ENCODE measurements at regions not wholly inside any gene's neighbourhood (a gene's known extent, or its start where the extent isn't known, plus 50 kb on each side); places are given as distances from the start of the nearest gene placed in this dataset.
A peak's percentile ranks its signal among the peaks of the same experiment; 100 is the strongest.

GRCh38 chr10:130484468-130485180 lies 348.4 kb downstream of the GLRX3 start:
- Histone ChIP-seq H3K9me3 (no peaks in the 10 kb centered on the region), H3K27me3 (no peaks in the 10 kb centered on the region), H3K27ac (no peak overlapping the region), H3K4me1 (no peaks in the 10 kb centered on the region), H3K36me3 (no peaks in the 10 kb centered on the region), H3K4me3 (no peak overlapping the region)
- DNase-seq: no peak
- TF ChIP-seq POLR2A (IDR thresholded peaks at IDR 0.05) (no peak), CTCF (IDR thresholded peaks at IDR 0.05) (no peak)

- Histone ChIP-seq H3K4me3 (no peak overlapping the region), H3K27me3 (no peaks in the 10 kb centered on the region), H3K36me3 (no peaks in the 10 kb centered on the region), H3K4me1 (no peaks in the 10 kb centered on the region), H3K27ac (no peak overlapping the region), H3K9me3 (no peaks in the 10 kb centered on the region)
- DNase-seq: peak in 1 of 3 donors; percentile 29
- TF ChIP-seq POLR2A (IDR thresholded peaks at IDR 0.05): no peak
Observed at GRCh38 chr10:130485236-130485957, 349.2 kb downstream of the GLRX3 start.

GRCh38 chr10:130485958-130486895 lies 350.0 kb downstream of the GLRX3 start:
- H3K27me3 ChIP-seq: no peaks in the 10 kb centered on the region
- TF ChIP-seq POLR2A (IDR thresholded peaks at IDR 0.05) (no peak), CTCF (IDR thresholded peaks at IDR 0.05) (no peak)
- no peaks in the 10 kb centered on the region for H3K36me3 ChIP-seq
- H3K27ac ChIP-seq: no peak overlapping the region
- no peaks in the 10 kb centered on the region for H3K9me3 ChIP-seq
- peak in 1 of 3 donors; percentile 22 for DNase-seq
- no peaks in the 10 kb centered on the region for H3K4me1 ChIP-seq
- H3K4me3 ChIP-seq: no peak overlapping the region

GRCh38 chr10:130486906-130487305 lies 350.7 kb downstream of the GLRX3 start:
- no peaks in the 10 kb centered on the region for H3K36me3 ChIP-seq
- no peak overlapping the region for H3K27ac ChIP-seq
- no peak for DNase-seq
- H3K4me3 ChIP-seq: no peak overlapping the region
- TF ChIP-seq CTCF (IDR thresholded peaks at IDR 0.05): no peak
- TF ChIP-seq POLR2A (IDR thresholded peaks at IDR 0.05): no peak
- no peaks in the 10 kb centered on the region for H3K4me1 ChIP-seq
- H3K27me3 ChIP-seq: no peaks in the 10 kb centered on the region
- no peaks in the 10 kb centered on the region for H3K9me3 ChIP-seq

- TF ChIP-seq POLR2A (IDR thresholded peaks at IDR 0.05) (no peak), CTCF (IDR thresholded peaks at IDR 0.05) (no peak)
- no peak for DNase-seq
- H3K27ac ChIP-seq: no peak overlapping the region
Observed at GRCh38 chr10:130487566-130487965, 351.4 kb downstream of the GLRX3 start.

More at GRCh38 chr10:130487566-130487965, 351.4 kb downstream of the GLRX3 start:
- no peaks in the 10 kb centered on the region for H3K9me3 ChIP-seq
- no peaks in the 10 kb centered on the region for H3K4me1 ChIP-seq
- H3K4me3 ChIP-seq: no peak overlapping the region
- no peaks in the 10 kb centered on the region for H3K36me3 ChIP-seq
- no peaks in the 10 kb centered on the region for H3K27me3 ChIP-seq

Data from Peyer's patch (tissue), 4 donors.